Natural killer cell (primary cell): ENCODE measurements at regions not wholly inside any gene's neighbourhood (a gene's known extent, or its start where the extent isn't known, plus 50 kb on each side); places are given as distances from the start of the nearest gene placed in this dataset.

Experiments
- ATAC-seq, 3 donors: fragments of 150-1000 bp in 2 of 3; fragments of 200-7000 bp in 1 of 3; cut with Tn5 transposase; 1 replicate in 1 of 3; 2 replicates in 2 of 3; pipeline ENCODE4 v1.10.0; 2021; ENCODE audit warnings: mild to moderate bottlenecking in 2 of 3, moderate library complexity in 2 of 3
- DNase-seq, 2 donors: peaks; one replicate each; pipeline versions ENCODE4 v3.0.0 to v3.0.0-alpha.2; 2013 to 2021; ENCODE audit warnings: mixed read lengths in 1 of 2
- H3K27ac ChIP-seq: one replicate; pipeline ENCODE4 v1.5.1; 2013; ENCODE audit warnings: mild to moderate bottlenecking, low read length
- H3K27me3 ChIP-seq: one replicate; pipeline ENCODE4 v1.6.1; 2013; ENCODE audit warnings: low read length; ENCODE audit not compliant: control insufficient read depth, insufficient read depth
- H3K36me3 ChIP-seq: one replicate; pipeline ENCODE4 v1.6.1; 2013; ENCODE audit warnings: low read length; ENCODE audit not compliant: control insufficient read depth, insufficient read depth
- H3K4me1 ChIP-seq: one replicate; pipeline ENCODE4 v1.6.1; 2013; ENCODE audit warnings: low read length; ENCODE audit not compliant: control insufficient read depth, insufficient read depth
- H3K4me3 ChIP-seq: one replicate; pipeline ENCODE4 v1.5.1; 2013; ENCODE audit warnings: low read length
- H3K9me3 ChIP-seq: one replicate; pipeline ENCODE4 v1.6.1; 2013; ENCODE audit warnings: low read length; ENCODE audit not compliant: control insufficient read depth, insufficient read depth
- H3K27ac Mint-ChIP-seq, 2 donors: one replicate each; pipeline ENCODE4 v1.8.0; 2022; ENCODE audit warnings: mild to moderate bottlenecking in 2 of 2, mixed read lengths in 2 of 2, moderate library complexity in 1 of 2
- H3K27me3 Mint-ChIP-seq, 2 donors: one replicate each; pipeline ENCODE4 v1.8.0; 2022; ENCODE audit warnings: low read depth in 2 of 2, mixed read lengths in 2 of 2
- H3K36me3 Mint-ChIP-seq: one replicate; pipeline ENCODE4 v1.8.0; 2022; ENCODE audit warnings: mixed read lengths
- H3K4me1 Mint-ChIP-seq, 2 donors: one replicate each; pipeline ENCODE4 v1.8.0; 2022; ENCODE audit warnings: mixed read lengths in 2 of 2
- H3K4me3 Mint-ChIP-seq: one replicate; pipeline ENCODE4 v1.8.0; 2022; ENCODE audit warnings: mild to moderate bottlenecking, moderate library complexity, mixed read lengths
- H3K9me3 Mint-ChIP-seq, 2 donors: one replicate each; pipeline ENCODE4 v1.8.0; 2022; ENCODE audit warnings: mixed read lengths in 2 of 2
- WGBS: methylation state at CpG from one replicate; pipeline ENCODE4 v1.1.7; 2013; ENCODE audit warnings: missing lambda C conversion rate; ENCODE audit not compliant: insufficient coverage; 5-methylcytosine and 5-hydroxymethylcytosine counted together
- intact Hi-C: fragments of 100-400 bp; cut with micrococcal nuclease; formaldehyde crosslinking; loops from one replicate; pipeline ENCODE4 v1.14.2; 2022
- TF ChIP-seq, protein P1 (sequence below): fragments of 200-600 bp; IDR thresholded peaks from one replicate; pipeline ENCODE4 v1.8.0; 2022; ENCODE audit warnings: antibody characterized with exemption

- Mint-ChIP-seq H3K27ac (no peak overlapping the region), H3K36me3 (no peaks in the 10 kb centered on the region), H3K9me3 (no peaks in the 10 kb centered on the region), H3K4me1 (peaks cover 8 to 9% of the 10 kb centered on the region in 2 donors), H3K27me3 (peaks cover 48 to 55% of the 10 kb centered on the region in 2 donors), H3K4me3 (peak overlapping the region; percentile 6)
- 71% methylated on average over 5 of the region's 5 CpGs for WGBS
- H3K27me3 ChIP-seq, result peaks cover 29% of the 10 kb centered on the region
- DNase-seq (no peak), ATAC-seq (no peak)
- no peaks in the 10 kb centered on the region for H3K9me3 ChIP-seq
- H3K27ac ChIP-seq, result no peak overlapping the region
- H3K4me1 ChIP-seq, result peaks cover 16% of the 10 kb centered on the region
- no peak overlapping the region for H3K4me3 ChIP-seq
- intact Hi-C loops, result no loop called here
- H3K36me3 ChIP-seq, result no peaks in the 10 kb centered on the region
- TF ChIP-seq, protein P1, sequence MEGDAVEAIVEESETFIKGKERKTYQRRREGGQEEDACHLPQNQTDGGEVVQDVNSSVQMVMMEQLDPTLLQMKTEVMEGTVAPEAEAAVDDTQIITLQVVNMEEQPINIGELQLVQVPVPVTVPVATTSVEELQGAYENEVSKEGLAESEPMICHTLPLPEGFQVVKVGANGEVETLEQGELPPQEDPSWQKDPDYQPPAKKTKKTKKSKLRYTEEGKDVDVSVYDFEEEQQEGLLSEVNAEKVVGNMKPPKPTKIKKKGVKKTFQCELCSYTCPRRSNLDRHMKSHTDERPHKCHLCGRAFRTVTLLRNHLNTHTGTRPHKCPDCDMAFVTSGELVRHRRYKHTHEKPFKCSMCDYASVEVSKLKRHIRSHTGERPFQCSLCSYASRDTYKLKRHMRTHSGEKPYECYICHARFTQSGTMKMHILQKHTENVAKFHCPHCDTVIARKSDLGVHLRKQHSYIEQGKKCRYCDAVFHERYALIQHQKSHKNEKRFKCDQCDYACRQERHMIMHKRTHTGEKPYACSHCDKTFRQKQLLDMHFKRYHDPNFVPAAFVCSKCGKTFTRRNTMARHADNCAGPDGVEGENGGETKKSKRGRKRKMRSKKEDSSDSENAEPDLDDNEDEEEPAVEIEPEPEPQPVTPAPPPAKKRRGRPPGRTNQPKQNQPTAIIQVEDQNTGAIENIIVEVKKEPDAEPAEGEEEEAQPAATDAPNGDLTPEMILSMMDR, result no peak
Measured at GRCh38 chr1:212512816-212513559, 80.3 kb downstream of the NENF start.

DNA sequence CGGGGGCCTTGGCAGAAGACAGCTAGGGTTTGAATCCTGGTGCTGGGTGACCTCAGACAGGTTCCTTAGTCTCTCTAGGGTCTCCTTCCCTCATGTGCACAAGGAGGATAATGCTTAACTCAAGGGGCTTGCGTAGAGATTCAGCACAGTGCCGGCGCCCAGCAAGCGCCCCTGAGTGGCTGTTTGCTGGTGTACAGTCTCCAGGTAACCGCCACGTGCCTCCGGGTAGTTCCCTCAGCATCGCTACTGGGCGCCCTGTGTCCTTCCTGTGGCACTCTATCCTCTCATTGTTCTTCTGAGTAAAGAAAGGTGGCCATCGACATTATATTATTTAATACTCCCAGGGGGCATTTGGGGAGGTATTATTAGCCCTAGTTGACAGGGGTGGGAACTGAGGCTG is 80.9 kb downstream of the NENF start:
- Mint-ChIP-seq H3K27me3 (peaks cover 48 to 55% of the 10 kb centered on the region in 2 donors), H3K27ac (no peak overlapping the region), H3K4me1 (peaks cover 8 to 9% of the 10 kb centered on the region in 2 donors), H3K36me3 (no peaks in the 10 kb centered on the region), H3K9me3 (no peaks in the 10 kb centered on the region), H3K4me3 (peak overlapping the region; percentile 6)
- Histone ChIP-seq H3K4me3 (no peak overlapping the region), H3K27me3 (peaks cover 29% of the 10 kb centered on the region), H3K36me3 (no peaks in the 10 kb centered on the region), H3K9me3 (no peaks in the 10 kb centered on the region), H3K27ac (no peak overlapping the region), H3K4me1 (peaks cover 16% of the 10 kb centered on the region)
- ATAC-seq, result no peak
- WGBS, result 72% methylated on average over 10 of the region's 11 CpGs
- TF ChIP-seq, protein P1, result no peak
- intact Hi-C loops, result no loop called here
- no peak for DNase-seq

- intact Hi-C loops, result no loop called here
- Histone ChIP-seq H3K4me3 (no peak overlapping the region), H3K27me3 (peaks cover 29% of the 10 kb centered on the region), H3K4me1 (peaks cover 16% of the 10 kb centered on the region), H3K27ac (no peak overlapping the region), H3K9me3 (no peaks in the 10 kb centered on the region), H3K36me3 (no peaks in the 10 kb centered on the region)
- Mint-ChIP-seq H3K36me3 (no peaks in the 10 kb centered on the region), H3K27me3 (peaks cover 44 to 55% of the 10 kb centered on the region in 2 donors), H3K27ac (no peak overlapping the region), H3K4me3 (peak overlapping the region; percentile 6), H3K9me3 (no peaks in the 10 kb centered on the region), H3K4me1 (peaks cover 8 to 9% of the 10 kb centered on the region in 2 donors)
- ATAC-seq (peak; percentile 36 to 56 (median 50)), DNase-seq (peak in 1 of 2 donors; percentile 32)
- WGBS, result 31% methylated on average over 25 of the region's 25 CpGs
- TF ChIP-seq, protein P1, result no peak
Measured at GRCh38 chr1:212514056-212514614, 81.4 kb downstream of the NENF start.
